ENCODE measurements at regions not wholly inside any gene's neighbourhood (a gene's known extent, or its start where the extent isn't known, plus 50 kb on each side); places are given as distances from the start of the nearest gene placed in this dataset.

- TF ChIP-seq ZNF589 (CRISPR knock-in tag; IDR thresholded peaks at IDR 0.05; ENCODE audit: low read depth) (no peak), HEY1 (CRISPR knock-in tag; IDR thresholded peaks at IDR 0.05; ENCODE audit: borderline replicate concordance) (no peak), GABPB1 (CRISPR knock-in tag; IDR thresholded peaks at IDR 0.05) (no peak), CEBPB (tag; IDR thresholded peaks at IDR 0.05) (no peak), RBM22 (IDR thresholded peaks at IDR 0.05; ENCODE audit: low read depth, low read length, poor library complexity, severe bottlenecking) (no peak), HES1 (IDR thresholded peaks at IDR 0.05; ENCODE audit: low read depth) (no peak)
- TF ChIP-seq, protein P1, sequence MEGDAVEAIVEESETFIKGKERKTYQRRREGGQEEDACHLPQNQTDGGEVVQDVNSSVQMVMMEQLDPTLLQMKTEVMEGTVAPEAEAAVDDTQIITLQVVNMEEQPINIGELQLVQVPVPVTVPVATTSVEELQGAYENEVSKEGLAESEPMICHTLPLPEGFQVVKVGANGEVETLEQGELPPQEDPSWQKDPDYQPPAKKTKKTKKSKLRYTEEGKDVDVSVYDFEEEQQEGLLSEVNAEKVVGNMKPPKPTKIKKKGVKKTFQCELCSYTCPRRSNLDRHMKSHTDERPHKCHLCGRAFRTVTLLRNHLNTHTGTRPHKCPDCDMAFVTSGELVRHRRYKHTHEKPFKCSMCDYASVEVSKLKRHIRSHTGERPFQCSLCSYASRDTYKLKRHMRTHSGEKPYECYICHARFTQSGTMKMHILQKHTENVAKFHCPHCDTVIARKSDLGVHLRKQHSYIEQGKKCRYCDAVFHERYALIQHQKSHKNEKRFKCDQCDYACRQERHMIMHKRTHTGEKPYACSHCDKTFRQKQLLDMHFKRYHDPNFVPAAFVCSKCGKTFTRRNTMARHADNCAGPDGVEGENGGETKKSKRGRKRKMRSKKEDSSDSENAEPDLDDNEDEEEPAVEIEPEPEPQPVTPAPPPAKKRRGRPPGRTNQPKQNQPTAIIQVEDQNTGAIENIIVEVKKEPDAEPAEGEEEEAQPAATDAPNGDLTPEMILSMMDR (IDR thresholded peaks at IDR 0.05 in 2 of 3, conservative IDR thresholded peaks at IDR 0.05 in 1 of 3; ENCODE audit: insufficient read depth in 2 of 3, low read depth in 1 of 3, low read length in 3 of 3), result no peak
These were observed 922.2 kb downstream of the TUSC7 start for GRCh38 chr3:117631781-117632180.

All from K562 (cell line).